A673 (cell line): ENCODE measurements at regions not wholly inside any gene's neighbourhood (a gene's known extent, or its start where the extent isn't known, plus 50 kb on each side); places are given as distances from the start of the nearest gene placed in this dataset.

Source experiments
- CTCF ChIP-seq: fragments of 300-800, 200-600 bp; sonication (generic); conservative IDR thresholded peaks from 2 replicates; pipeline ENCODE4 v1.5.1; 2017; ENCODE audit warnings: low read depth, mild to moderate bottlenecking, antibody characterized with exemption, low read length, moderate library complexity, mixed read lengths
- EZH2 ChIP-seq: fragments of 200-600 bp; sonication (generic); IDR thresholded peaks from 2 replicates; pipeline ENCODE4 v1.6.1; 2017; ENCODE audit warnings: borderline replicate concordance, low read depth, mild to moderate bottlenecking, mixed read lengths, antibody characterized with exemption, low read length; ENCODE audit not compliant: poor library complexity, severe bottlenecking

DNA sequence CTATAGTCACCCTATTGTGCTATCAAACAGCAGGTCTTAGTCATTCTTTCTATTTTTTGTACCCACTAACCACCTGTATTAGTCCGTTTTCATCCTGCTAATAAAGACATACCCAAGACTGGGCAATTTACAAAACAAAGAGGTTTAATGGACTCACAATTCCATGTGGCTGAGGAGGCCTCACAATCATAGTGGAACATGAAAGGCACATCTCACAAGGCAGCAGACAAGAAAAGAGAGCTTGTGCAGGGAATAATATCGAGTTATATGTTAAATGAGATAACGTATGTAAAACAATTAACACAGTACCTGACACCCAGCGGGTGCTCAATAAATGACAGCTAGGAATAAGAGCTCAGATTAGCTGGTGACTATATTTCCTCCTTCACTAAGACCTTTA lies 88.1 kb upstream of the WDR44 start:
- TF ChIP-seq CTCF (no peak), EZH2 (no peak)
